GM21423 (cell line): ENCODE measurements at regions not wholly inside any gene's neighbourhood (a gene's known extent, or its start where the extent isn't known, plus 50 kb on each side); places are given as distances from the start of the nearest gene placed in this dataset.

Experiments
- ATAC-seq: cut with Tn5 transposase; IDR thresholded peaks from one replicate; pipeline ENCODE4 v1.9.1; 2021; ENCODE audit warnings: mild to moderate bottlenecking, moderate library complexity; ENCODE audit not compliant: unreplicated experiment

DNA sequence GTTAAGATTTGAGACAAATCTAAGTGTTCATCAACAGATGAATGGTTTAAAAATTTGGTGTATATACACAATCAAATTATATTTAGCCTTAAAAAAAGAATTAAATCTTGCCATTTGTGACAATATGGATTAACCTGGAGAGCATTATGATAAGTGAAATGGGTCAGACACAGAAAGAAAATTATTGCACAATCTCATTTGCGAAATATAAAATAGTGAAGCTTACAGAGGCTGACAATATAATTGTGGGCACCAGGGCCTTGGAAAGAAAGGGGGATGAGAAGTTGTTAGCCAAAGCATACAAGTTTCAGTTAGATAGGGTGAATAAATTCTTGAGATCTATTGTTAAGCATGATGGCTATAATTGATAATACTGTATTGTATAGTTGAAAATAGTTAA is 883.0 kb downstream of the TECRL start:
- no peak for ATAC-seq

DNA sequence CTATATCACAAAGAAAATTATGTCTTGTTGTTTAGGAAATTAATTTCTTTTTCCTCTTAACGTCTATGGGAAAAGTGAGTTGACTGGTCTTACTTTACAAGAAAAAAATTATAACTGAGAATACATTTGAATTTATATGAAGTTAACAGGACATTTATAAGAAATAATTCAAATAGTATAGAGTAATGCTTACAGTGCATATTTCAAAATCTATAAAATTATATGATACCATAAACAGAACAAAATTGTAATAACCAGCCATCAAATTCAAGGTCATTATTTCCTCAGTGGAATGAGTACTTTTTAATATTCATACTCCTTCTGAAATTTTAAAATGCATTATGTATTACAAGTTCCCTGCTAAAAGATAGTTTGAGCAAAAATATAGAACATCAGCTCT is 884.5 kb downstream of the TECRL start:
- ATAC-seq, result no peak

DNA sequence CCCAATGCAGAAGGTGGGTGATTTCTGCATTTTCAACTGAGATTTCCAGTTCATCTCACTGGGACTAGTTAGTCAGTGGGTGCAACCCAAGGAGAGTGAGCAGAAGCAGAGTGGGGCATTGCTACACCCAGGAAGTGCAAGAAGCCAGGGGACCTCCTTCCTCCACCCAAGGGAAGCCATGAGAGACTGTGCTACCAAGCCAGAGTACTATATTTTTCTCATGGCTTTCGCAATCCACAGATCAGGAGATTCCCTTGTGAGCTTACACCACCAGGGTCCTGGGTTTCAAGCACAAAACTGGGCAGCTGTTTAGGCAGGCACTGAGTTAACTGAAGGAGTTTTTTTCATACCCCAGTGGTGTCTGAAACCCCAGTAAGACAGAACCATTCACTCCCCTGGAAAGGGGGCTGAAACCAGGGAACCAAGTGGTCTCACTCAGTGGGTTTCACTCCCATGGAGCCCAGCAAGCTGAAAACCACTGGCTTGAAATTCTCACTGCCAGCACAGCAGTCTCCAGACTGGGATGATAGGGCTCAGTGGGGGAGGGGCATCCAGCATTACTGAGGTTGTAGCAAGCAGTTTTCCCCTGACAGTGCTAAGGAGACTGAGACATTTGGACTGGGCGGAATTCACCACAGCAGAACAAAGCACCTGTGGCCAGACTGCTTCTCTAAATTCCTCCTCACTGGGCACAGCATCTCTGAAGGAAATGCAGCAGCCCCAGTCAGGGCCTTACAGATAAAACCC is 903.4 kb downstream of the TECRL start:
- ATAC-seq, result no peak

DNA sequence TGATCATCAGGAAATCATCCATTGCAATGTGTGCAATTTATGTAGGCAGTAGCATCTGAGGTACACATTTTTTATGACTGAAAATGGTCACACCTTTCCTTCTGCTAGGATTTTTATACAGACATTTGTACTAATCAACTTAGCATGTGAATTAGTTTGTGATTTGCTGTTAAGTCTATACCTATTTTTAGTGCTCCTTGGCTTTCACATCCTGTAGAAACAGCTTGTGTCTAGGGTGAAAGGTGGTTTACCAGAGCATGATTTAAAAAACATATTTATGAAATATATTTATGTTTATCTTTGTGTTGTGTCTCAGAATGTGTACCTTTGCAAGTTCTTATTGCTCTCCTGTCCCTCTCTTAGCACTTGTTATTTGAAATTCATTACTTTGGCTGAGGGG is 916.0 kb downstream of the TECRL start:
- ATAC-seq, result no peak

DNA sequence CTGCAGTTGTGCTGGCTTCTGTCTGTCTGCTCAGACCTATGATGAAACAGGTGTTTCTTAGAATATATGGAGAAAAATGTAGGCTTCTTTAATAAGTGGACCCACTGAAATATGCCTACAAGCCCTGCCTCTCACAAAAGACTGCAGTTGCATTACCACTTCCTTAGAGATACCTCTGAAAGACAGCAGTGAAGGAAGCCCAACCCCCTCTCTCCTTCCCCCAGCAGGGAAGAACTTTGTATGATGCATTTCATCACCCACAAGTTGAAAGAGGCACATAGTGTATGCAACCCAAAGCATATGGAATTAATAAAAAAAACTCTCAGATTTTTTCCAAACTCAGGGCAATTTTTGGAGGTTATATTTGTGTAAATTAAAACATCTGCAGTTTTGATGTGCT is 916.7 kb downstream of the TECRL start:
- ATAC-seq, result no peak

DNA sequence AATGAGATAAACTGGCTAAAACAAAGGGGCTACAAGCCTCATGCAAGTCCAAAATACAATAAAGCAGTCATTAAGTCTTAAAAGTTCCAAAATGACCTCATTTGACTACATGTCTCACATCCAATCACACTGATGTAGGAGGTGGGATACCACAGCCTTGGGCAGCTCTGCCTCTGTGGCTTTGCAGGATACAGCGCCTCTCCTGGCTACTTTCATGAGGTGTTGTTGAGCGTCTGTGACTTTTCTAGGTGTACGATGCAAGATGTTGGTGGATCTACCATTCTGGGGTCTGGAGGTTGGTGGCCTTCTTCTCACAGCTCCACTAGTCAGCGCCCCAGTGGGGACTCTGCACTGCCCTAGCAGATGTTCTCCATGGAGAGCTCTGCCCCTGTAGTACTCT is 944.9 kb downstream of the TECRL start:
- no peak for ATAC-seq

GRCh38 chr4:63460075-63460474 is 949.2 kb downstream of the TECRL start:
- no peak for ATAC-seq

DNA sequence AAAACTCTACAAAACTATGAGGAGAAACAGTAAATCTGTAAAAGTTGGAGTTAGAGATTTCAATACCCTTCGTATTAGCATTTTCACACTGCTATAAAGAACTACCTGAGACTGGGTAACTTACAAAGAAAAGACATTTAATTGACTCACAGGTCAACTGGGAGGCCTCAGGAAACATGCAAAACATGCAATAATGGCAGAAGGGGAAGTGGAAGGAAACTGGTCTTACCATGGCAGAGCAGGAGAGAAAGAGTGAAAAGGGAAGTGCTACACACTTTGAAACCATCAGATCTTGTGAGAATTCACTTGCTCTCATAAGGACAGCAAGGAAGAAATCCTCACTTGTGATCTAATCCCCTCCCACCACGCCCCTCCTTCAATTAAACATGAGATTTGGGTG is 949.9 kb downstream of the TECRL start:
- ATAC-seq, result no peak

DNA sequence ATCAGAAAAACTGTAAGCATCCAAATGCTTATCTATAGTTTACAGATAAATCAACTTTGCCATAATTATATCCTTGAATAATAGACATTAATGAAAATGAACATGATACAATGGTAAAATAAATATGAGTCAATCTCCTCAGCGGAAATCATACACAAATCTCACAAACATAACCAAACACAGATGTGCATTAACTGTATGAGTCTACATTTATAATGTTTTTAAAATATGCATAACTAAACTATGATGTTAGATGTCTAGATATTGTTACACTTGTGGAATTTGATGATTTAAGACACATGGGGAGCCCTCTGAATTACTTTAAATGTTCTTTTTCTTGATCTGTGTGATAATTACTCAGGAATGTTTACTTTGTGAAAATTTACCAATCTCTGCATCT is 951.2 kb downstream of the TECRL start:
- no peak for ATAC-seq

DNA sequence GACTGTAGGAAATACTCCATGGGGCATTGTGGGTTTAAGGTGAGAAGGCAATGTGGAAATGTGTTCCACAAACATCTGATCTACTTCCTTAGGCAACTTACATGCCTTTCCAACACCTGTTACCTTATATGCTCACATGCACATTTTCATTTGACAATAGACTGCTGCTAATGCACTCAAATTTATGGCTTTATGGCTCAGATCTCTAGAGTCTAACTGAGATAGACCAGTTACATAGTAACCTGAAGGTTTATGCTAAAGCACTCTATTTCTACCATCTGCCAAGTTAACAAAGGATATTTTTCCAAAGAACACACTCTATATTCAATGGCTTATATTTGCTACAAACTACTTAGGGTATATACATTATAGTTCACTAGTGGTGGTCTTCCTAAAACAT is 969.0 kb downstream of the TECRL start:
- ATAC-seq, result no peak

- no peak for ATAC-seq
Observed at GRCh38 chr4:63430105-63430504, 979.1 kb downstream of the TECRL start.

DNA sequence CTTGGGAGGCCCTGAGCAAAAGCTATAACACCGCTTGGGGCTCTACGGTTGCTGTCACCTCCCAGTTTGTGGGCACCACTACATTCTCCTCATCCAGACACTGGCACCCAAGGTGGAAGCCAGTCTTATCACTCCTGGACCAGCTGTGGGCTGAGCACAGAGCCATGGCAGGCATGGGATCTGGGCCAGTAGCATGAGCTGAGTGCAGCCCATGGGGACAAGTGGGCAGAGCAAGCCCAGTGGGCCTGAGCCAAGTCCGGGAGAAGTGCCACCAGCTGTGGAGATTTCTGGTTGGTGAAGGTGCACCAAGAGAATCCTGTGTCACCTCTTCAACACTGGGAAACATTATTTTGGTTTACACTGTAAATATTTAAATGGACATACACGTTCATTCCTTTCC is 1013.0 kb downstream of the TECRL start:
- no peak for ATAC-seq

- ATAC-seq, result no peak
Observed at GRCh38 chr4:63393544-63393943, 1015.7 kb downstream of the TECRL start.

DNA sequence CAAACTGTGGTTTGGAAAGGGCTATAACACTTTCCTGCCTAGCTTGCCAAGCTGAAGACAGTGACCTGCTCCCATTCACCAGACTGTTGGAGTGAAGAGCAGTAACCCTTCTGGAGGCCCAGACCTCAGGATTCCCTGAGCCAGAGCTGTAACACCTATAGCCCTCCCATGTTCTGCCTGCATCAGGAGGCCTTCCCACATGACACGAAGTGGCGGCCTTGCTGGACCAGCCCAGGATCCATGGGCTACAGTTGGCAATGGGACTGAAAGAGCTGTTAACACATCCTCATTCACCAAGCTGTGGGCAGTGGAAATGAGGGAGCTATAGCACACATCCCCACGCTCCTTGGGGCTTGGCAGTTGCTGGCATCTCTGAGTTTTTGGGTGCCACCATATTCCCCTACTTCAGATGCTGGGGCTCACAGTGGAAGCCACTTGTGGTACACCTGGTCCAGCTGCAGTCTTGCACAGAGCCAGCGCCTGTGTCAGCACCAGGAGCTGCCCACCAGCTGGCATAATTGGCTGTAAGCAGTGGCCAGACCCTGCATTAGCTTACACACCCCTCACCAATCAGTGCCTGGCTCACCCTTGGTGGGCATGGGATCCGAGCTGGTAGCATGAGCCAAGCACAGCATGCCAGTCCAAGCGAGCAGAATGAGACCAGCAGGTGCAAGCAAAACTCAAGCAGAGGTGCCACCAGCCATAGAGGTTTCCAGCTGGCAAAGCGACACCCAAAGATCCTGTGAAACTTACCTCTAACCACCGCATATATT is 1029.3 kb downstream of the TECRL start:
- no peak for ATAC-seq

- ATAC-seq, result no peak
Observed at GRCh38 chr4:63371001-63371400, 1038.2 kb downstream of the TECRL start.

DNA sequence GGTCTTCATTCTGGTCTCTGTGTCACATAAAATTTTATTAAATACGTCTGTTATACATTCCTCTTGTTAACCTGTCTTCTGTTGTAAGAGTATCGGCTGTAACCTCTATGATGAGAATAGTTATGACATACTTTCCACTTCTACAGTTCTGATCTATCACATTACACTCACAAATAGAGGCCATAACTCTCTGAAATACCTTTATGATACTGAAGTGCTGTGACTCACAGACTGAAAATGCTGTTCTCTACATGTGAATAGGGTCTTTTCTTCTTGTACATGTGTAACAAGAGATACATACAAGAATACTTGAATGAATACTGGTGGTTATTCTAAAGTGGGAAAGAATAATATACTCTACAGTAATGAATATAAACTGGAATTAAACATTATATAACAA is 1047.6 kb downstream of the TECRL start:
- ATAC-seq, result no peak

DNA sequence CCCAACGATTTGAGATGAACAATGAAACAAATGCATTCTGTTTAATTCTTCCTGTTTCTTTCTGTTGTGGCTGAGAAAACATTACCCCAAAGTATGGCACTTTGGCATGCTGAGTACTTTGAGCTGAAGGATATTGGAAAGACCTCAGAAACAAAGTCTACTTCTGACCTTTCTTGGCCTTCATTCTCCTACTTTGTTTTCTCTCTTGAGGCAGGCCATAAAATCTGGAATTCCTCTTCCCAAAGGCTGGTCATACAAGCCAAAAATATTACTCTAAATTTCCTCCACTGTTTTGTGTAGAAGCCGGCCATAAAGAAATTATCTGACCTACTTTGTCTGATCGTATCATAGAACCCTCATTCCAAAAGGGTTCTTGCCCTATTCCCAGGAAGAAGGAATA is 1048.2 kb downstream of the TECRL start:
- ATAC-seq, result no peak

- no peak for ATAC-seq
Observed at GRCh38 chr4:63349674-63350025, 1059.6 kb downstream of the TECRL start.

GRCh38 chr4:63348735-63349673 is 1060.2 kb downstream of the TECRL start:
- ATAC-seq, result no peak

DNA sequence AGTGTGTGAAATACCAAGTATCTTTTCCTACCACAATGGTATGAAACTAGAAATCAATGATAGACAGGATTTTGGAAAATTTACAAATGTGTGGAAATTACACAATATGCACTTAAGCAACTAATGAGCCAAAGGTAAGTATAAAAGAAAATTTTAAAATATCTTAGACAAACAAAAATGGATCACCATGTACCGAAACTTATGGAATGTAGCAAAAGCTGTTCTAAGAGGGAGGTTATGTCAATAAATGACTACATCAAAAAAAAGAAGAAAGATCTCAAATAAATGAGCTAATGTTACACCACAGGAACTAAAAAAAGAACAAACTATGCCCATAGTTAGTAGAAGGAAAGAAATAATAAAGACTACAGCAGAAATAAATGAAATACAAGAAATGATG is 1084.1 kb downstream of the TECRL start:
- no peak for ATAC-seq

DNA sequence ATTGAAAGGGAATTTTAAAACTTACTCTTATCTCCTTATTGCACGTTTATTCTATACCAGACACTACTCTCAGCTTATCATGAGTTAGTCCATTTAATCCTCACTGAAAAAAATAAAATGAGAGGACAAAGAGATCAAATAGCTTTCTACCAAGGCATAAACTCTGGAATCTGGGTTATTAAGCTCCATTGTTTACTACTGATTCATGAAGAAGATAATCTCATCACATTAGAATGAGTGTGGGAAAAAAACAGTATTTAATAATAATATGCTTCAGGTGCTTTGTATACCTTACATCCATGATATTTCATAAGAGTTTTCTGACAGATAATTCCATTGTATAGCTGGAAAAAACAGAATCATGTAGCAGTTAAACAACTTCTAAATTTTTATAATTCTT is 1092.6 kb downstream of the TECRL start:
- ATAC-seq, result no peak

GRCh38 chr4:63315651-63316050 is 1093.6 kb downstream of the TECRL start:
- ATAC-seq, result no peak
